ENCODE measurements at regions not wholly inside any gene's neighbourhood (a gene's known extent, or its start where the extent isn't known, plus 50 kb on each side); places are given as distances from the start of the nearest gene placed in this dataset.
"Not testable (repeated sequence)": the region's sequence is repeated elsewhere in the genome, so short reads cannot be mapped to it uniquely, and the experiment has no call there.

- no peak for DNase-seq (ENCODE audit: low read depth in 1 of 2, low spot score in 1 of 2)
Measured at GRCh38 chr18:9048808-9049494, 53.5 kb upstream of the NDUFV2 start.

GRCh38 chr18:9049495-9049809 lies 53.0 kb upstream of the NDUFV2 start:
- DNase-seq (ENCODE audit: low read depth in 1 of 2, low spot score in 1 of 2): no peak

- DNase-seq (ENCODE audit: low read depth in 1 of 2, low spot score in 1 of 2): not testable (repeated sequence)
Measured at GRCh38 chr18:9050628-9051284, 51.7 kb upstream of the NDUFV2 start.

All from activated T-helper 1 cell treated with anti-CD3 and anti-CD28 coated beads, Interleukin-2, amount 50 U/mL, for 16 hours (primary cell).